T-helper 2 cell treated with Interferon-gamma antibody and Interleukin-4, amounts not matched to agents 5 μg/mL and 100 μg/mL, for 36 hours (primary cell): ENCODE measurements at regions not wholly inside any gene's neighbourhood (a gene's known extent, or its start where the extent isn't known, plus 50 kb on each side); places are given as distances from the start of the nearest gene placed in this dataset.
"Not testable (repeated sequence)": the region's sequence is repeated elsewhere in the genome, so short reads cannot be mapped to it uniquely, and the experiment has no call there.

ENCODE experiments used
- DNase-seq: peaks from one replicate; pipeline ENCODE4 v3.0.0; 2021; ENCODE audit warnings: low spot score
- H3K27ac Mint-ChIP-seq: one replicate; pipeline ENCODE4 v1.8.0; 2021; ENCODE audit warnings: mild to moderate bottlenecking, mixed read lengths
- H3K27me3 Mint-ChIP-seq: one replicate; pipeline ENCODE4 v1.8.0; 2021; ENCODE audit warnings: low read depth, mixed read lengths
- H3K36me3 Mint-ChIP-seq: one replicate; pipeline ENCODE4 v1.8.0; 2021; ENCODE audit warnings: low read depth, mixed read lengths
- H3K4me1 Mint-ChIP-seq: one replicate; pipeline ENCODE4 v1.8.0; 2021; ENCODE audit warnings: low read depth, mixed read lengths
- H3K4me3 Mint-ChIP-seq: one replicate; pipeline ENCODE4 v1.8.0; 2022; ENCODE audit warnings: mild to moderate bottlenecking, moderate library complexity, mixed read lengths
- H3K9me3 Mint-ChIP-seq: one replicate; pipeline ENCODE4 v1.8.0; 2021; ENCODE audit warnings: mixed read lengths

- Mint-ChIP-seq H3K36me3 (no peaks in the 10 kb centered on the region), H3K27ac (no peak overlapping the region), H3K9me3 (peaks cover 23% of the 10 kb centered on the region), H3K4me1 (no peaks in the 10 kb centered on the region), H3K4me3 (no peak overlapping the region), H3K27me3 (no peaks in the 10 kb centered on the region)
- no peak for DNase-seq
Observed at GRCh38 chr3:118204052-118204656, 830.5 kb downstream of the IGSF11 start.

- no peaks in the 10 kb centered on the region for H3K4me1 Mint-ChIP-seq
- H3K36me3 Mint-ChIP-seq: no peaks in the 10 kb centered on the region
- DNase-seq: no peak
- H3K27ac Mint-ChIP-seq: no peak overlapping the region
- H3K9me3 Mint-ChIP-seq: peaks cover 7% of the 10 kb centered on the region
- no peaks in the 10 kb centered on the region for H3K27me3 Mint-ChIP-seq
- H3K4me3 Mint-ChIP-seq: no peak overlapping the region
Observed at GRCh38 chr3:118207271-118207670, 827.4 kb downstream of the IGSF11 start.

GRCh38 chr3:118208642-118209041, 826.0 kb downstream of the IGSF11 start:
- Mint-ChIP-seq H3K4me3 (no peak overlapping the region), H3K27me3 (no peaks in the 10 kb centered on the region), H3K4me1 (no peaks in the 10 kb centered on the region), H3K36me3 (no peaks in the 10 kb centered on the region), H3K27ac (no peak overlapping the region), H3K9me3 (peaks cover 1% of the 10 kb centered on the region)
- no peak for DNase-seq

GRCh38 chr3:118213892-118214291, 820.8 kb downstream of the IGSF11 start:
- DNase-seq: no peak
- Mint-ChIP-seq H3K4me1 (no peaks in the 10 kb centered on the region), H3K9me3 (peaks cover 19% of the 10 kb centered on the region), H3K4me3 (no peak overlapping the region), H3K27ac (no peak overlapping the region), H3K27me3 (no peaks in the 10 kb centered on the region), H3K36me3 (no peaks in the 10 kb centered on the region)

GRCh38 chr3:118226206-118226605, 808.4 kb downstream of the IGSF11 start:
- Mint-ChIP-seq H3K27me3 (no peaks in the 10 kb centered on the region), H3K36me3 (no peaks in the 10 kb centered on the region), H3K27ac (no peak overlapping the region), H3K4me3 (no peak overlapping the region), H3K9me3 (peaks cover 32% of the 10 kb centered on the region), H3K4me1 (no peaks in the 10 kb centered on the region)
- no peak for DNase-seq

GRCh38 chr3:118227191-118227590, 807.5 kb downstream of the IGSF11 start:
- Mint-ChIP-seq H3K36me3 (no peaks in the 10 kb centered on the region), H3K4me1 (no peaks in the 10 kb centered on the region), H3K27ac (no peak overlapping the region), H3K9me3 (peaks cover 28% of the 10 kb centered on the region), H3K4me3 (no peak overlapping the region), H3K27me3 (no peaks in the 10 kb centered on the region)
- no peak for DNase-seq

GRCh38 chr3:118228151-118228550, 806.5 kb downstream of the IGSF11 start:
- peaks cover 33% of the 10 kb centered on the region for H3K9me3 Mint-ChIP-seq
- no peak overlapping the region for H3K4me3 Mint-ChIP-seq
- H3K27ac Mint-ChIP-seq: no peak overlapping the region
- no peaks in the 10 kb centered on the region for H3K36me3 Mint-ChIP-seq
- no peaks in the 10 kb centered on the region for H3K4me1 Mint-ChIP-seq
- H3K27me3 Mint-ChIP-seq: no peaks in the 10 kb centered on the region
- DNase-seq: no peak

GRCh38 chr3:118229196-118229595, 805.5 kb downstream of the IGSF11 start:
- Mint-ChIP-seq H3K4me1 (no peaks in the 10 kb centered on the region), H3K27me3 (no peaks in the 10 kb centered on the region), H3K27ac (no peak overlapping the region), H3K4me3 (no peak overlapping the region), H3K36me3 (no peaks in the 10 kb centered on the region), H3K9me3 (peaks cover 27% of the 10 kb centered on the region)
- no peak for DNase-seq

- Mint-ChIP-seq H3K9me3 (peaks cover 23% of the 10 kb centered on the region), H3K27me3 (no peaks in the 10 kb centered on the region), H3K4me1 (no peaks in the 10 kb centered on the region), H3K4me3 (no peak overlapping the region), H3K27ac (no peak overlapping the region), H3K36me3 (no peaks in the 10 kb centered on the region)
- DNase-seq: no peak
Observed at GRCh38 chr3:118231578-118231977, 803.1 kb downstream of the IGSF11 start.

GRCh38 chr3:118239253-118239652, 795.4 kb downstream of the IGSF11 start:
- H3K4me3 Mint-ChIP-seq: no peak overlapping the region
- H3K4me1 Mint-ChIP-seq: no peaks in the 10 kb centered on the region
- H3K36me3 Mint-ChIP-seq: no peaks in the 10 kb centered on the region
- H3K27me3 Mint-ChIP-seq: no peaks in the 10 kb centered on the region
- peaks cover 14% of the 10 kb centered on the region for H3K9me3 Mint-ChIP-seq
- DNase-seq: no peak
- H3K27ac Mint-ChIP-seq: no peak overlapping the region

- no peak overlapping the region for H3K27ac Mint-ChIP-seq
- H3K4me1 Mint-ChIP-seq: no peaks in the 10 kb centered on the region
- H3K9me3 Mint-ChIP-seq: peaks cover 22% of the 10 kb centered on the region
- no peaks in the 10 kb centered on the region for H3K36me3 Mint-ChIP-seq
- no peak overlapping the region for H3K4me3 Mint-ChIP-seq
- no peak for DNase-seq
- no peaks in the 10 kb centered on the region for H3K27me3 Mint-ChIP-seq
Observed at GRCh38 chr3:118244761-118245160, 789.9 kb downstream of the IGSF11 start.

GRCh38 chr3:118245312-118245711, 789.3 kb downstream of the IGSF11 start:
- no peaks in the 10 kb centered on the region for H3K27me3 Mint-ChIP-seq
- no peaks in the 10 kb centered on the region for H3K4me1 Mint-ChIP-seq
- no peak for DNase-seq
- H3K4me3 Mint-ChIP-seq: no peak overlapping the region
- no peak overlapping the region for H3K27ac Mint-ChIP-seq
- H3K9me3 Mint-ChIP-seq: peaks cover 19% of the 10 kb centered on the region
- H3K36me3 Mint-ChIP-seq: no peaks in the 10 kb centered on the region

GRCh38 chr3:118258850-118259249, 775.8 kb downstream of the IGSF11 start:
- not testable (repeated sequence) for H3K4me1 Mint-ChIP-seq, H3K4me3 Mint-ChIP-seq, H3K36me3 Mint-ChIP-seq, DNase-seq, H3K27ac Mint-ChIP-seq, H3K27me3 Mint-ChIP-seq
- H3K9me3 Mint-ChIP-seq: peaks cover 15% of the 10 kb centered on the region

GRCh38 chr3:118262800-118263402, 771.7 kb downstream of the IGSF11 start:
- H3K4me1 Mint-ChIP-seq: no peaks in the 10 kb centered on the region
- H3K9me3 Mint-ChIP-seq: peaks cover 22% of the 10 kb centered on the region
- H3K27ac Mint-ChIP-seq: no peak overlapping the region
- no peak for DNase-seq
- no peak overlapping the region for H3K4me3 Mint-ChIP-seq
- no peaks in the 10 kb centered on the region for H3K27me3 Mint-ChIP-seq
- H3K36me3 Mint-ChIP-seq: no peaks in the 10 kb centered on the region

GRCh38 chr3:118267588-118267987, 767.1 kb downstream of the IGSF11 start:
- Mint-ChIP-seq H3K27me3 (no peaks in the 10 kb centered on the region), H3K36me3 (no peaks in the 10 kb centered on the region), H3K9me3 (peaks cover 32% of the 10 kb centered on the region)

More at GRCh38 chr3:118267588-118267987, 767.1 kb downstream of the IGSF11 start:
- no peak overlapping the region for H3K27ac Mint-ChIP-seq
- no peak for DNase-seq
- H3K4me3 Mint-ChIP-seq: no peak overlapping the region
- H3K4me1 Mint-ChIP-seq: no peaks in the 10 kb centered on the region
